ENCODE measurements at regions not wholly inside any gene's neighbourhood (a gene's known extent, or its start where the extent isn't known, plus 50 kb on each side); places are given as distances from the start of the nearest gene placed in this dataset.

DNA sequence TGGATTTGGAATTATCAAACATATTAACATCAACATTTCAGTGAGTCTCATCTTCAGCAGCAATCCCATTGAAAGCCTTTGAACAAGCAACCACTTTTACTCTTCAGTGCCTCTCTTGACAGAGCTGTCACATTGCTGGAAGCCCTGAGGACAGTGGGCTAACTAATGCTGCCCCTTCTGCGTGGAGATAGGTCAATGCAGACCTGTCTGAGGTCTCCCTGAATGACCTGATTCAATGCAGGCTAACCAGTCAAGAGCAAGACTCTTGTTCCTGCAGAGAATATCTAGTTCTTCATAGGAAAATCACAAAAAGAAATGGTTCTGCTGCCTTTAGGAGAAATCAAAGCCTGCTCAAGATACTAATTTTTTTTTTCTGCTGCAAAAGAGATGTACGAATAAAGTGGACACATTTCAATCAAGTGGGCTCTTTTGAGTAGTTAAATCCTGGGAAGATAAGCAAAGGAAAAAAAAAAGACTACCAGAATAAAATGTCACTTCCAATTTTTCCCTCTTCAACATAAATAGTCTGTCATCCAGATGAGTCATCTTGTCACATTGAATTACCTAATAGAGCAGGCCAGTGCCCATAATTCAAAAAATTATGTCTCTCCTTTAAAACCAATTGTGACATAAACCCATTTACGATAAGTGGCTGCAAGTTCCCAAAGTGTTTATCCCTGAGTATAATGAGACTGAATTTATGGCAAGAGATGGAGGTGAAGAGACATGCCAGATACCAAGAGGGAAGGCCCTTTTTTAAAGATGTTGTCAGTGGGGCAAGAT lies 1269.0 kb upstream of the DDX18 start:
- TF ChIP-seq, protein P1, sequence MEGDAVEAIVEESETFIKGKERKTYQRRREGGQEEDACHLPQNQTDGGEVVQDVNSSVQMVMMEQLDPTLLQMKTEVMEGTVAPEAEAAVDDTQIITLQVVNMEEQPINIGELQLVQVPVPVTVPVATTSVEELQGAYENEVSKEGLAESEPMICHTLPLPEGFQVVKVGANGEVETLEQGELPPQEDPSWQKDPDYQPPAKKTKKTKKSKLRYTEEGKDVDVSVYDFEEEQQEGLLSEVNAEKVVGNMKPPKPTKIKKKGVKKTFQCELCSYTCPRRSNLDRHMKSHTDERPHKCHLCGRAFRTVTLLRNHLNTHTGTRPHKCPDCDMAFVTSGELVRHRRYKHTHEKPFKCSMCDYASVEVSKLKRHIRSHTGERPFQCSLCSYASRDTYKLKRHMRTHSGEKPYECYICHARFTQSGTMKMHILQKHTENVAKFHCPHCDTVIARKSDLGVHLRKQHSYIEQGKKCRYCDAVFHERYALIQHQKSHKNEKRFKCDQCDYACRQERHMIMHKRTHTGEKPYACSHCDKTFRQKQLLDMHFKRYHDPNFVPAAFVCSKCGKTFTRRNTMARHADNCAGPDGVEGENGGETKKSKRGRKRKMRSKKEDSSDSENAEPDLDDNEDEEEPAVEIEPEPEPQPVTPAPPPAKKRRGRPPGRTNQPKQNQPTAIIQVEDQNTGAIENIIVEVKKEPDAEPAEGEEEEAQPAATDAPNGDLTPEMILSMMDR (IDR thresholded peaks at IDR 0.05) = no peak
- TF ChIP-seq USF2 (IDR thresholded peaks at IDR 0.05) (no peak), POLR2A (IDR thresholded peaks at IDR 0.05; ENCODE audit: low read length) (no peak), RAD21 (conservative IDR thresholded peaks at IDR 0.05 in 1 of 2, IDR thresholded peaks at IDR 0.05 in 1 of 2) (no peak), SMC3 (IDR thresholded peaks at IDR 0.05) (no peak), RFX5 (IDR thresholded peaks at IDR 0.05) (no peak), ELK1 (IDR thresholded peaks at IDR 0.05; ENCODE audit: low read depth, low read length) (no peak), GATA3 (IDR thresholded peaks at IDR 0.05; ENCODE audit: borderline replicate concordance) (no peak), CHD4 (IDR thresholded peaks at IDR 0.05; ENCODE audit: borderline replicate concordance) (no peak), CEBPB (IDR thresholded peaks at IDR 0.05) (no peak), EP300 (IDR thresholded peaks at IDR 0.05) (no peak), HOXA7 (CRISPR knock-in tag; IDR thresholded peaks at IDR 0.05) (no peak), MAFK (IDR thresholded peaks at IDR 0.05; ENCODE audit: partially characterized antibody) (no peak)

Data from A549 (cell line).